ENCODE measurements at regions not wholly inside any gene's neighbourhood (a gene's known extent, or its start where the extent isn't known, plus 50 kb on each side); places are given as distances from the start of the nearest gene placed in this dataset.

DNA sequence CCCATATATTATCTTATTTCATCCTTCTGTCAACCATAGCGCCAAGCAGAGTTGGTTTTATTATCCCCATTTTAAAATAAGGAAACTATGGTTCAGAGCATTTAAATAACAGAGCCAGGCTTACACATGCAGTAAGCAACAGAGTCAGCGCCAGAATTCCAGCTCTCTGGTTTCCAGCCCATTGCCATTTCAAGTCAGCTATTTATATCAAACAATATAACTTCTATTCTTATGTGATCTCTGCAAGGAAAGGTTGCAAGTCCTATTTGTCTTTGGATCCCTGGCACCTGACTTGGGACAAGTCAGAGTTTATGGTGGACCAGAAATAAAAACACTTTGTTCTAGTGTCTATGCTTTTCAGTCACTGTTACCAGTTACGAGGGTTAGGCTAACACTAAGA is 174.1 kb upstream of the EEA1 start:
- DNase-seq (ENCODE audit: low read depth, low spot score), result no peak

DNA sequence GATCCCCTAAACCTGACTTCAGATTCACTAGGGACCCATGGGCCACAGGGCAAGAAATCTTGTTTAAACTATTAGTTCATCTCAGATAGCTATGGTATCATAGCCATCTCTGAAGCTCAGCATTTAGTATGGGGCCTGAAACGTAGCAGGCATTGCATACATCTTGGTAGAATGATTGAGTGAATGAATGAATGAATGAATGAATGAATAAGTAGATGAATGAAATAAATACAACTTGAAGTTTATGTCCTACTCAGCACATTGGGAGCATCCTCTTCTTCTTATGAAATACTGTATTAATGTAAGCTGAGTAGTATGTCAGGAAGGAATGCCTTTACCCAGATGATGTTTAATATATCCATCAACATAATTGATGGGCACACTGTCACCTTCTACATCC is 175.4 kb upstream of the EEA1 start:
- no peak for DNase-seq (ENCODE audit: low read depth, low spot score)

DNA sequence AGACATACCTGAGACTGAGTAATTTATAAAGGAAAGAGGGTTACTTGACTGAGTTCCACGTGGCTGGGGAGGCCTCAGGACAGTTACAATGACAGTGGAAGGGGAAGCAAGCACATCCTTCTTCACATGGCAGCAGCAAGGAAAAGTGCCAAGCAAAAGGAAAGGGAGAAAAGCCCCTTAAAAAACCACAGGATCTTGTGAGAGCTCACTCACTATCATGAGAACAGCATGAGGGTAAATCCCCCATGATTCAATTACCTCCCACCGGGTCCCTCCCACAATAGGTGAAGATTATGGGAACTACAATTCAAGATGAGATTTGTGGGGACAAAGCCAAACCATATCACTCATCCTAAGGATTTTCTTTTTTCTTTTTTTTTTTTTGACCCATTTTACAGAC is 177.8 kb upstream of the EEA1 start:
- DNase-seq (ENCODE audit: low read depth, low spot score), result no peak

DNA sequence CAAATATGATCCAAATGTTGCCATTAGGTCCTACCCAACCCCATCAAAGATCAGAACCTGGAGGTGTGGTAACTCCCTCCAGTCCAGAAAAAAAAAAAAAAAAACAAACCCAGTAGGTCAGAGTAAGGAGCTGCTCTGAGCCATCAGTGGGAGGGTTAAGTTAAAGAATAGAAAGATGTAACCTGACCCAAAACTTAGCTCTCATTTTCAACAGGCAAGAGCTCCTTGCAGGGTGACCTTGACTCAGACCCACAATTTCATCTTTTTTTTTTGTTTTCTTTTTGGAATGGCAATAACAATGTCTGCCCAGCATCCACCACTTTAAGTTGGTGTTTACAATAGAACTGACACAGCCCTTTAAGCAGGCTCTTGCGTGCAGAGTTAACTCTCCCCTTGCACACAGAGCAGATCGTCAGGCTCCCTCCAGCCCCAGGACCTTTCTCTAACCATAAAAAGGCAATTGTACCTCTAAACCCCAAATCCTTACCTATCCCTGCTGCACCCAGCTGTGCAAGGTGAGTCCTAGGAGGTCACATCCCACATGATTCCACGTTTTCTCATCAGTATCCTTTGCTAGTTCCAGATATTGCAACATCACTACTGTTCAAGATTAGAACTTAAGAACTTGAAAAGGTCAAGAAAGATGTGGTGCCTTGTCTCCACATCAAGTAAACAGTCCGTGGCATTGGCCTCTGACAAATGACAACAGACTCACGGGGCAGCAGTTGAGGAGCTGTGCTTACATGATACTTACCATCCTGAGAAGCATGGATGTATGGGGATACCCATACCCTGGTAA is 178.6 kb upstream of the EEA1 start:
- no peak for DNase-seq (ENCODE audit: low read depth, low spot score)

DNA sequence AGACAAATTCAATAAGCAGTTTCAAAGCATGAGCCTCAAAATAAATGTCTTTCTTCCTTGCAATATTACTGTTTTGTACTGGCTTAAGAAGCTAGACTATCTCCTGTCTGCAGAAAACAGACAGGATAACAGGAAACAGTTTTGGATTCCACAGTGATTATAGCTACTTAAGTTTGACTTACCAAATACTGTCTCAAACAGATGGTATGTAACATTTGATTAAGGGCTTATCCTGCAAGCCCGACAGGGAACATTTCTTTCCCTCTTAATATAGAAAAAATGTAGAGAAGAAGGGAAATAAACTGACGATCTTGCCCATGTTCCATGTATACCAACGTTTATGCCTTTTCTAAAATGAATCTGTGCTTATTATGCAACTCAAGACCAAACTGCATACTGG is 179.9 kb upstream of the EEA1 start:
- DNase-seq (ENCODE audit: low read depth, low spot score), result no peak

DNA sequence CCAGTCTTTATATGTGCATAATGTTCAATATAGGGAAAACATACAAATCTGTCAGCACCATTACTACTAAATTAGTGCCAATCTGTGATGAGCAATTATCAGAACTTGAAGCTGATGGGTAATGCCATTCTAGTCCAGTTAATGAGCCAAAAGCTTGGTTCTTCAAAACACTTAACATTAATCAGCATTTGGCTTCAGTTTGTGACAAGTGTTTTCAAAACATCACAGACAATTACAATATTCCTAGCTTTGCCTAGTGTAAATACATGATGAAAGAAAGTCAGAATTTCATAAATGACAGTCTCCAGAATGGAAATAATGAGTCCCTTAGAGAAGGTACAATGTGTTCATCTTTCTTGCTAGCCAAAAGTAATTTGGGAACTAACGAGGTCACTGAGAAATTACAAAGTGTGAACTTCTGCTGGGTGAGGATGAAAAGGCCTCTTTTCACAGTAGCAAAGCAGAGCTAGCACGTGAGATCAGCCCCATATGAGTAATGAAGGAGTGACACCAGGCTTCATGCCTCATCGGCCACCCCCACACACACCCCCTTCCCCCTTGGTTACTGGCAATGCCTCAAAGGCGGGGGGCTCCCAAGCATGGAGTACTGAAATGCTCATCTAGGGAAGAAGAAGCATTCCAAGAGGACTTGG is 180.6 kb upstream of the EEA1 start:
- no peak for DNase-seq (ENCODE audit: low read depth, low spot score)

DNA sequence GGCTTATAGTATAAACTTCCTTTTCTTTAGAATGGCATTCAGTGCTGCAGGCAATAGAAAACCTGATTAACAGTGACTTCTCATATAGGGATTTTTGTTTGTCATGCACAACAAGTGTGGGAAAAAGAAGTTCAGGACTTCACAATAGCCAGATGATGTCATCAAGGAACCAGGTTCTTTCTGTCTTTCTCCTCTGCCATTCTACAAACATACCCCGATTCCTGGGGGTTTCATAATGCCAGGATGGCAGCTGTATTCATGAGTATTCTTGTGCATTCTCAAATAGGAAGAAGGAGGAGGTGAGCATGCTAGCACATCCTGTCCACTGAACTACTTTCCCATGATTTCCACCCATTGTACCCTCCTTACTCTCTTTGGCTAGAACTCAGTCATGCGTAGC is 182.7 kb upstream of the EEA1 start:
- no peak for DNase-seq (ENCODE audit: low read depth, low spot score)

DNA sequence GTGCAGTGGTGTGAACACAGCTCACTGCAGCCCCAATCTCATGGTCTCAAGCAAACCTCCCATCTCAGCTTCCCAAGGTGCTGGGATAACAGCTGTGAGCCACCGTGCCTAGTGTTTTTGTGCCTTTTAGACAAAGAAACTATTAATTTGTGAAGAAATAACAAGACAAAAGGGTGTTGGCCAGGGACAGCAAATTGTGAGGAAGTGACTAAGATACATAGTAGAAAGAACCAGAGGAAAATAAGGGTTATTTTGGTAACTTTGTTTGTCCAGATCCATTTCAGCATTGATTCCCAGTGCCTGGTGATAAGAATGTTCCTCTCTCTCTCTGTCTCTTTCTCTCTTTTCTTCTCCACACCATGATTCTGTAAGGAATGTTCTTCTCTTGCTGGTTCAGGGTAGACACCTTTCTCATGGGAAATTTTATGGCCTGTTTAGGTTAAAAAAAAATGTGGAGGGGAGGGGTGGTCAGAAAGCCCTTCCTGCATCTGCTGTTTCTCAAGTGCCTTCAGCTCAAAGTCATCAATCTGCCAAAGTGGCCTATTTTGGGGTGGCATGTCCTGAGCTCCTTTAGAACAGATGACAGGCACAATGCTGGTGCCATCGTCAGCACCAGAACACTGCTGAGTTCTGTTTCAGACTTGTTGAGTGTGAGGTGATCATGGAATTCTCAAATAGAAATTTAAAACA is 184.4 kb upstream of the EEA1 start:
- peak; percentile 52 for DNase-seq (ENCODE audit: low read depth, low spot score)

DNA sequence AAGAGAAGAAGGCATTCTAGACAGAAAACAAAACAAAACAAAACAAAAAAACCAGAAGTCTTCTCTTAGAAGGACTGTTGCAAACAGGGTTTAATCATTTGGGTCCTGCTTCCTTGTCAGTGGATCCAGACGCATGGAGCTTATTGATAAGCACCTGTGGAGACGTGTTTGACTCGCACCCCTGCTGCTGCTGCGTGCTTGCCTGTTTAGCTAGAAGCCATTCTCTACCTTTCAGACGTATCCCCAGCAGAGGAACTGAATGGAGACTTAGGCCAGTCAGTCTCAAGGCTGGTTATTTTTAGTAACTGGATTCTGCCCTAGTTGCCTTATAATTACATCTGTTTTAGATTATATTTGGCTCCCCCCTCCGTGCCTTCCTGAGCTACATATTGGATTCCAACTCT is 186.1 kb upstream of the EEA1 start:
- DNase-seq (ENCODE audit: low read depth, low spot score), result no peak

DNA sequence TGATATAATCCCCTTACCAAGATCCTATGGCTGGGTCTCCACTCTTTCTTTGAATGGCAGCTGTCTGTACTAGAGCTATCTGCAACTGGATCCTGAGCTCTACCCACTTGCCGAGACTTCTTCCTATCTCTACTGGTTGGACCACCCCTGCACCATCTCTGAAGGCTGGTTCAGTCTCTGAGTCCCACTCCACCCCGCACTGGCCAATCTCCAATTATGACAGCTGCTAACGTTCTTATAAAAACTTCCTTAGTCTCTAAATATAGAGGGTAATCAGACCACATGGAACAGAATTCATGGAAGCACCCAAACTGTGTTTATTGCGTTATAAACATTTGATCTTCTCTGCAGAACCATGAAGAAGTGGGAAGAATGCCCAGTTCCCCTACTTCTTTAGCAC is 186.6 kb upstream of the EEA1 start:
- DNase-seq (ENCODE audit: low read depth, low spot score), result no peak

DNA sequence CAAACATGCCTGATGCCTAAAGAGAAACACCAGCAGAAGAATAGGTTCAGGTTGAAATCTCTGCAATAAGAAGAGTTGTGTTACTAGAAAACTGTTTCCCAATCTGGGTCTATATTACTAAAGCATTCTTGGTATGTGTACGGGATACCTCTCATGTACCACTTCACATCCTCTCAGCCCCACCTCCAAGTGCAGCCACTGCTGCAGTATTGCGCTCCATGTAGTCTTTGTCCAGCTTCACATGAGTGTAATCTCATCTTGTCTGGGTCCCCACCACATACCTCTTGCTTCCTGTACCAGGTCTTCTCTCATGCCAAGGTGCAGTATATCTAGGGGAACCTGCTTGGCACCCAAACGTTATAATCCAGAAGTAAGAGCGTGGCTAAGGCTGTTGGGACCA is 187.5 kb upstream of the EEA1 start:
- DNase-seq (ENCODE audit: low read depth, low spot score), result no peak

DNA sequence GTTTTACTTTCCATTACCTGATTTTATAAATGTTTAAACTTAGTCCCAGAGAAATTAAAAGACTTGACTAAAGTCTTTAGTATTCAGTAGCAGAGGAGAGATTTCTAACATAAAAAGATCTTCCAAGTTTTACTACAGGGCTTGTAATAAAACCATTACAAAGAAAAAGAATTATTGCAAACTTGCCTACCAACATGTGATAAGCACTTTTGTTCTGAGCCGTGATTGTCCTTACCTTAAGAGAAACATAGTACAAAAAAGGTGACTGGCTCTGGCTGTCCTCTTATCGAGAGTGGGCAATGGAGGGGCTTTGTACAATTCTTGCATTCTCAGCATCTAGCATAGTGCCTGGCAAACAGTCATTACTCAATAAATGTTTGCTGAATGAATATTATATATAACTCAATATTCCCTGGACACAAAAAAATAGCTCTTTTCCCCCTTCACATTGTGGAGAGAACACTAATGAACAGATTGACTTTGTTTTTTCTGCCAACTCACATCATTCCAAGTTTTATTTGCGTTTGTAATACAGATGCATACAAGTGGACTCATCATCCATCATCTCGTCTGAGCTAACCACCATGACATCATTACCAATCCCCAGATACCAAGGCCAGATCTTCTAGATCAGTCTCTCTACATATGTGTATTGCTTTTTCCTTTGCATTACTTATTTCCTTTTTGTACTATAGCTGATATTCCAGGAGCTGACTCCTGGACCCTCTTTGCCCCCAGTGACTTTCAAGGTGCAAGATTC is 192.8 kb upstream of the EEA1 start:
- DNase-seq (ENCODE audit: low read depth, low spot score), result no peak

DNA sequence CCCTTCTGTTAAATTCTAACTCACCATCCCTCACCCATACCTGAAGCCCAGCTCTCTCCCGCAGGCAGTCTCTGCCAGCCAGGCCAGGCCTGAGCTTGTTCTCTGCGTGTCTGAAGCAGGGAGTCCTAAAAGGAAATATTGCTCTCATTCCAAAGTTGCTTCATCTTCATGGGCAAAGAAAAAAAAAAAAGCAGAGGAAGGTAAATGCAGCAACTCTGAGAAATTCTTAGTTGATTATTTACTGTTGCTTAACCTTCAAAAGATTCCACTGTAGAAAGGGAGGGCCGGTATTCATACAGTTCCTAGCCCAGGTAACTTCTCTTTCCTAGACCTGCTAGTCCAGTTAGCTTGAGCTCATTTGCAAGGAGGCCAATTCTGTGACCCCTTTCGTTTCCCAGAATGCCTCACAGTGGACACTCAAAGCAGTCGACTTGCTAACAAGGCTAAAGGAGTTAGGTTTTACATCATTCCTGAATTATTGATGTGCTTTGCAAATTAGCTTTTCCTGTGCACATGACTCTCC is 193.5 kb upstream of the EEA1 start:
- no peak for DNase-seq (ENCODE audit: low read depth, low spot score)

DNA sequence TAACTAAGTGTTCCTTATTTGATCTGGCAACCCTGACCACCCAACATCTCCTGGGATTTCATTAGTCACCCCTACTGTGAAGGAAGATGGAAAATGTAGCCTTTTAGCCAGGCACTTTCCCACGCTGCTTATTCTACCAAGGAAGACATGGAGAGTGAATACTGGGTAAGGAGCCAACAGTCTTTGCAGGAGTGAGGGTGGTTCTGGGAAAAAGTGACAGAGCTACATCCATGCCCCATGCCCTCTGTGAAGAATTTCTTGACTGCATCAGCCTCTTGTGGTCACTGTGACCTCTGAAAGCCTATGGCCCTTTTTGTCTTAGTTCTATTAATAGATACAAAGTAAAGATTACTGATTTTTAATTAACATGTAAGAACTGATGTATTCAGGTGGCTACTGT is 196.0 kb upstream of the EEA1 start:
- no peak for DNase-seq (ENCODE audit: low read depth, low spot score)

DNA sequence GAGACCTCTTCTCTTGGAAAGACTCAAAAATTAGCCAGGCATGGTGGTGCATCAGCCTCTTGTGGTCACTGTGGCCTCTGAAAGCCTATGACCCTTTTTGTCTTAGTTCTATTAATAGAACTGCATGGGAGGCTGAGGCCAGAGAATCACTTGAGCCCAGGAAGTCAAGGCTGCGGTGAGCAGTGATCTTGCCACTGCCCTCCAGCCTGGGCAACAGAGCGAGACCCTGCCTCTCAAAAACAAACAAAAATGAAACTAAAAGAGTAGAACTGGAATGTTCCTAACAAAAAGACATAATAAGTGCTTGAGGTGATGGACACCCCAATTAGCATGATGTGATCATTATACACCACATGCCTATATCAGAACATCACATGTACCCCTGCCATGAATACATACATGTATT is 197.0 kb upstream of the EEA1 start:
- DNase-seq (ENCODE audit: low read depth, low spot score), result no peak

DNA sequence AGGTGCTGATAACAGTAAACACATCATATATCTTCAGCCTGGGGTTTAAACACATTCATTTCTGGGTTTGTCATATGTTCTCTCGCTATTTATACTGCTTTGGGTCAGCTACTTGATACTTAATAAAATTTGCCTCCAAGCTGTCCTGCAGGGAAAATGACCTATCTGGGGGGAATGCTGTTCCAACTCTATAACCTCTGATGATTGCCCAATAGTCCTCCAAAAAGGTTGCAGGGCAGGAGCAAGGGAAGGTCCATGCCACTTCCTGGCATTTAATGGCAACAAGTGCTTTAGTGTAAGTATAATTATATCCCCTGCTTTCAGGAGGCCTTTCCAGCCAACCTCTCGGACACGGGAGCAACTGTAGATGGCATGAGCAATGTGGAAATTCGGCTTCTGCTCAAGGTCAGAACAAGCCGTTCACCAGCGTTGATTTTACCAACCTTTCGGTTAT is 198.0 kb upstream of the EEA1 start:
- no peak for DNase-seq (ENCODE audit: low read depth, low spot score)

DNA sequence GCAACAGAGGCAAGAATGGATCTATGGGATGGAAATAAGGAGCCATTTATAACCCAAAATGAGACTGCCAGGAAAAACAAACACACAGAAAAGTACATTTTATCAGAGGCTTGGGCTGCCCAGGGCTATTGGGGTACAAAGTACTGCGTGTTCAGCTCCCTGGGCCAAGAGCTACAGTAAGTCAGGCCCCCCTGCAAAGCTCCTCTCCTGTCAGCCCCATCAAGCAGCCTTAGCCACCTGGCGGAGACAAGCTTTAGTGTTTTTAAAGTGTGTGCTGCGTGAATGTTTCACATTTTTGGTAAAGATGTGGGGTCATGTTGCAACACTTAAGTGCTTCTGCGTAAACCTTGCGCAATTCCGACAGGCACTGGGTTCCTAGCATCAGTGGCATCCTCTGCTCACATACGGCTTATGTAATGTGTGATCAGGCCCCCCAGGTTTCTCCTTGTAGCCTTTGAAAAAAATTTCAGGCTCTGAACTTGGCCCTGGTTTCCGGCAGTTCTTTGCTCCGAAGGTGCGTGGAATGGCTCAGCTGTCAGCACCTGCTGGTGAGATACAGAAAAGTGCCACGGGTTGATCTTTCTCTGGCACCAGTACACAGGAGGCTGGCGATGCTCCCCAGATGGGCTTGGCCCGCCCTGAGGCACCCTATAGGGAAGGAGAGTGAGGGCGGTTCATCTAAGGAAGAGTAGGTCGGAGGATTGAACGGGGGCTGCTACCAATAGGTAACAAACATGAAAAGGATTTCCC is 198.7 kb upstream of the EEA1 start:
- DNase-seq (ENCODE audit: low read depth, low spot score), result peak; percentile 50

DNA sequence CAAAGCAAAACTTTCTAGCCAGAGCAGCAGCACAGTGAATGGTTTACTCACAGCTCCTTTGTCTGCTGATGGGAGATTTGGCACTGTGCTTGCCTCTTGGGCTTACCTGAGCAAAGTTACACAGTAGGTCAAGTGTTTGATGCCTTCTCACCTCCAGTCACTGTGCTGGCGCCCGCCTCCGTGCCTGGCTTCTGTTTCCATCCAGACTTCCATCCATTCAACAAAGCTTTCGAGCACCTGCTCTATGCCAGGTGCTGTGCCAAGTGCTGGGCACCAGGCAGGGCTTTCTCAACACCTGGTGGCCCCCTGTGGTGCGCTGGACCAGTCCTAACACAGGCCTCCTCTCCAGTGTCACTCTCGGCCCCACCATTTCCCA is 199.2 kb upstream of the EEA1 start:
- no peak for DNase-seq (ENCODE audit: low read depth, low spot score)

DNA sequence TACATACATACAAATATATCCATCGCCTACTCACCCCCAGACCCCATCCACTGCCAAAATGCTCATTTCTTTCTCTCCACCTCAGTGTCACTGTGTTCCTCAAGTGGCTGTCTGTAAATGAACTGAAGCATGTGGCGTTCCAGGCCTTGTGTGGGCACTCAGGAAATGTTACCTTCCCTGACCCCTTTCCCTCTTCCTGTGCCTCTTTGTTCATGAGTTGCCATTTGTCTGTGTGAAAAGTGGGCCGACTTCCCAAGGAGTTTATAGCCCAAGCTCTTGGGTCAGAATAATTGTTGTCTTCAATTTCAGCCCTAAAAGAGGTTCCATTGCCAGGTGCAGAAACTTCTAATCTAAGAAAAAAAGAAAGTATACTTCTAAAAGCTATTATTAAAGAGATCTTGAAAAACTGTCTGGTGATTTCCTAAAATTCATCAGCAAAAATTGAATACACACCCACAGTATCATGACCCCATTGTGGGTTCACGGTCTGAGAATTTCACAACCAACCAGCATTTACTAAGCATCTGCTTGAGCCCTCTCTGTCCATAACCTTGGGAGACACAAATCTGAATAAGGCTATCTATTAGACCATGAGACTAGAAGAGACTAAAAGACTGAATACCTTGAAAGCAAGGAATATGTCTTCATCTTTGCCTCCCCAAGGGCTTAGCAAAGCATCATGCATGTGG is 201.4 kb upstream of the EEA1 start:
- no peak for DNase-seq (ENCODE audit: low read depth, low spot score)

DNA sequence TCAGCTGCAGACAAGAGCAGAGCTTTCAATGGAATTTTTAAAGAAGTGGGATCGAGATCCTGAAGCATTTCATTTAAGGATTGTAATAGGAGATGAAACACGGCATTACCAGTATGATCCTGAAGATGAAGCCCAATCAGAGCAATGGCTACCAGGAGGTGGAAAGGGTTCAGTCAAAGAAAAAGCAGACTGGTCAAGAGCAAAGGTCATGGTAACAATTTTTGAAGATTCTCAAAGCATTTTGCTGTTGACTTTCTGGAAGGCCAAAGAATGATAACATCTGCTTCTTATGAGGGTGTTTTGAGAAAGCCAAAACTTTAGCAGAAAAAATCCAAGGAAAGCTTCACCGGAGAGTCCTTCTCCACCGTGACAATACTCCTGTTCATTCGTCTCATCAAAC is 204.3 kb upstream of the EEA1 start:
- no peak for DNase-seq (ENCODE audit: low read depth, low spot score)

Measured in ELF-1 (cell line).